Skin of body (tissue), 1 donor: ENCODE measurements at regions not wholly inside any gene's neighbourhood (a gene's known extent, or its start where the extent isn't known, plus 50 kb on each side); places are given as distances from the start of the nearest gene placed in this dataset.

Experiments
- DNase-seq: peaks from one replicate; lab custom pipeline; 2025; lab: John Stamatoyannopoulos, UW

DNA sequence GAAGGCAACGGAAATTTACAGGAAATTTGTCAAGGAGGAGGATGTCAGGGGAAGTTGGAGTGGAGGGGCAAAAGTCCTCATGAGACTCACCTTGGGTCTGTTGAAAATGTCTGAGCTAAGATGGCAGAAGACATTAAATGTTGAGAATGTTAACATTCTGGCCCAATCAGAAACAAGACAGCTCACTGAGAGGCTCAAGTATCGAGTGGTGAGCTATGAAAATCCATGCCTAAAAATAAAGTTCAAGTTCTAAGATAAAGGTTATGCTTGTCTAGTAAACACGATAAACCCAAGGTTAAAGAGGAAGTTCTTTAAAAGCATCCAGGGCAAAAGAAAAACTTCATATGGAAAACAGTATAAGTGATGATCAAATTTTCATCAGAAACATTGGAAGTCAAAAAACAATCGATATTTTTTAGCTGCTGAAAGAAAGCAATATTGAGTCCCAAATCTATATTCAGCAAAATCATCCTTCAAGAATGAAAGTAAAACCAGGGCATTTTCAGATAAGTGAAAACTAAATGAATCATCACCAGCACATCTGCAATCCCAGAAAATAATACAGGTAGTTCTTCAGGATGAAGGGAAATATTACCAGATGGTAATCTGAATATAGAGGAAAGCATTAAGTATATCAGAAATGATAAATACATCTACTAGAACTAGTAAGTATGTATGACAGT is 462.4 kb downstream of the TLL1 start:
- no peak for DNase-seq

DNA sequence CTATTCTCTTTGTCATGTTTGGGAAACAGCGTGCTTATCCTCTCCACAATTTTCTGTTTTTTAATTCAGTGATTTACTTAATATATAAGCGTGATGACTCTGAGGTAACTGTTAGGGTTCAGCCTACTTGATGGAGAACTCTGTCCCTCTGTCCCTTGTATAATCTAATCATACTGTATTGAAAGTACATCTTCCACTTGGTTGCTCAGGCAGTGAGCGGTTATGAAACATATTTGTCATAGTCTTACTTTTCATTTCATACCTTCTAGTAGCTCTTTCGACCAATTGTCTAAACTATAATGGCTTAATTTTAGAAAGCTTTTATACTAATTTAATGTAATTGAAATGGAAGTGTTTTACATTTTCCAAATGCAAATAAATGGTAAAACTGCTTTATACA is 469.0 kb downstream of the TLL1 start:
- no peak for DNase-seq

- DNase-seq = no peak
These were observed 490.2 kb downstream of the TLL1 start for GRCh38 chr4:166363198-166363597.

DNA sequence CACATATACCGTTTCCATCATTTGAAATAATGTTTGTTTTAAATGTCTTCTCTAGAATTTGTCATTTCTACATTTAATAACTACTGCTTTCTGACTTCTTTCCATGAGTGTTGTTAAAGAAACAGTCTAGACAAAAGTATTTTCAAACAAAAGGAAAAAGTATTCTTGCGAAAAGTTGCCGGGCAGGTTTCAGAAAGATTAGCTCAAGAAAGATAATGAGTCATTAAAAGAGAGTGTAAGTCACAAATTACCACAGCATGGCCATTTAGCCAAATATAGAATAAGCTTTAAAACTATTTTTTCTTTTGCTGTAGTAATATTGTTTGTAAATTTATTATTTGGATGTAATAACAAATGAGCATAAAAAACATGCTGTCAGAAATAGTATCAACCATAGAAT is 493.0 kb downstream of the TLL1 start:
- no peak for DNase-seq

GRCh38 chr4:166377578-166377977 is 504.5 kb downstream of the TLL1 start:
- no peak for DNase-seq

DNA sequence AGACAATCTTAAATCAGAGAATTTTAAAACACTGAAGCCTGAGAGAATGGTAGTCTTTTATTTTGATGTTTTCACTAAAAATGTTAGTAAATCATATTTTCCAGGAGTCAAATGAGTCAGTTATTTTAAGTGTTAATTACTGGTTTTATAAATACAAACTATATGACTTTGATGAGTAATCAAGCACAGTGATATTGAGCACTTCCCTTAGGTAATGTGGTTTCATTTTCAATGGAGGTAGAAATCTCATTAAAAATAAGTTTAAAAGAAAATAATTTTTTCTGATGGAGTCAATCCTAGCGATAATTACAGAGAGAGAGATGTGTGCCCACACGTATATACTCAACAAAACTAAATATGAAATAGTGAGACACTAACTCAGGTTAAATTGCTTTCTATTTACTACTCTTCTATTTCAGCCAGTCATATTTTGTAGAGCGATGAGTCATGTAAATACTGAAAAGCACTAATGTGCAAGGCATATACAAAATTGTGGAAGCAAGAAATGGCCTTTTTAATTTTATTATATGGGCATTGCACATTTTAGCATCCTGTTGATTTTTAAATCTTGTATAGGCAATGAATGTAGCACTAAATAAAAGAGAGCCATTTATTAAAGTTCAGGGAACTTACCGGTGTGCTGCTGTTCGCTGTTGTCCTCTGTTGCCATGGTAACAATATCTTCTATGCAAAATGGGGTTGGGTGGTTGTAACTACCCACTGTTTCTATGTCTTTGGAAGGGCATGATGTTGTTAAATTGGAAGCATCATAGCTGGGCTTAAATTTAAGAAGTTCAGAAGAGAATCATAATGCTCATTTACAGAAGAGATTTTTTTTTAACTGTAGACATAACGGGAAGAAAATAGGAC is 513.7 kb downstream of the TLL1 start:
- DNase-seq = no peak

GRCh38 chr4:166391501-166391900 is 518.5 kb downstream of the TLL1 start:
- no peak for DNase-seq

- no peak for DNase-seq
These were observed 526.0 kb downstream of the TLL1 start for GRCh38 chr4:166399021-166399420.

- DNase-seq = no peak
These were observed 527.3 kb downstream of the TLL1 start for GRCh38 chr4:166400270-166400894.

DNA sequence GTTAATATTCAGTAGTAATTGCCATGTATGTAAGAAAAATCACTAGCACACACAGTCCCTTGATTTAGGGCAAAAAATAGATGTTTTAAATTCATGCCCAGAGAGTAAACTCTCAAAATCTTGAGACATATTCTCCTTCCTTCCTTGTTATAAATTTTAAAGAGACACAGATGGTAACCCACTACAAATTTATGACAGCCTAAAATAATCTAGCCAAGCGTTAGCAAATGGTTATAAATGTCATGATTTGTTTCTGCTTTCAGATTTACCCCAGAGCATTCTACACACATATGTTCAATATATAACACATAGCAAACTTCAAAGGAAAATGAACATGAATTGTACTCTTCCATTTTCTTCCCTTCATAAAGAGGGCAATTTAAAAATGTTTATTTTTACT is 540.3 kb downstream of the TLL1 start:
- DNase-seq = peak; percentile 10

GRCh38 chr4:166414431-166414830 is 541.4 kb downstream of the TLL1 start:
- DNase-seq = no peak

- no peak for DNase-seq
These were observed 542.7 kb downstream of the TLL1 start for GRCh38 chr4:166415749-166416148.

DNA sequence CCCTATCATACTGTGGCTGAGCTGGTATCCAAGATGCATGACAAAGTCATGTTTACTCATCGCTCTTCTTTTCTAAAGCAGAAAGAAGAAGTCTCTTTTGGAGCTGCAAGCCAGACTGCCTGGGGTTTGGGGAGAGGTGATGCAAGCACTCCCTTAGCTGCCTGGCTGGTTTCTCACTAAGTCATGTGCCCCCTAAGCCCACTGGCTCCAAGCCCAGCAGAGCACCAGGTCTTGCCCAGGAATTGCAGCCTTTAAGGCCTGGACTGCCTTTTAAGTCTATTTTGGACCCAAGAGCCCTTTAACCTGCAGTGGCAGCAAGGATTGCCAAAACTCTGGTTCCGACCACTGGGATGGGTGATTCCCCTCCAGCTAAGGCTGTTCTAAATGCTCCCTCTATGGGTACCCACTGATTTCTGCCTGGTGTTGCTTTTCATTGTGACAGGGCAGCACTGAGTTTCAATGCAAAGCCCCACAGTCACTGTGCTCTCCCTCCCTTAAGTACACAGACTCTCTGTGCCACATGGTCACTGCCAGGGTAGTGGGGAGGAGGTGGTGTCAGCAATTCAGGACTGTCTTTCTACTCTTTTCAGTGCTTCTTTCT is 548.6 kb downstream of the TLL1 start:
- no peak for DNase-seq

- DNase-seq = no peak
These were observed 549.4 kb downstream of the TLL1 start for GRCh38 chr4:166422475-166422874.

DNA sequence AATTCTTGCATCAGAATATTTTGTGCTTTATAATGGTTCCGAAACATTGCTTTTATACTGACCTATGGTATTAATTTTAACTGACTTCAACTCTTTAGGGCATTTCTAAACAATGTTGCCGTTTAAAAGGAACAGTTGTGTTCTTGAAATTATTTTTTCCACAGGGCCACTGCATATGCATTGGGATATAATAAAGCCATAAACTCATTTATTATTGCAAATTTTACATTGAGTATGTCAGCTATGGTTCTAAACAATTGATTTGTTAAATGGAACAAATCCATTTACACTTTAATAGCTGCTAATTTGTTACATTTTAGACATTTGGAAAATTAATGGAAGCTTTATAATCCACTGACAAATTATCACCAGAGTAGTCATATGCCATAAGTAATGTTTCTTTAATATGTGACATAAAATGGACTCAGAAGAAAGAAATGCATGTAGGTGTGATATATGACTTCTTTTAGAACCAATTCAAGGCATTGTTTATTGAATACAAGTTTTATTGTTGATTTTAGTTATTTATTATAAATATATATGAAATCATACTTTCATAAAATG is 553.3 kb downstream of the TLL1 start:
- DNase-seq = no peak

GRCh38 chr4:166432125-166432524 is 559.1 kb downstream of the TLL1 start:
- DNase-seq = no peak

DNA sequence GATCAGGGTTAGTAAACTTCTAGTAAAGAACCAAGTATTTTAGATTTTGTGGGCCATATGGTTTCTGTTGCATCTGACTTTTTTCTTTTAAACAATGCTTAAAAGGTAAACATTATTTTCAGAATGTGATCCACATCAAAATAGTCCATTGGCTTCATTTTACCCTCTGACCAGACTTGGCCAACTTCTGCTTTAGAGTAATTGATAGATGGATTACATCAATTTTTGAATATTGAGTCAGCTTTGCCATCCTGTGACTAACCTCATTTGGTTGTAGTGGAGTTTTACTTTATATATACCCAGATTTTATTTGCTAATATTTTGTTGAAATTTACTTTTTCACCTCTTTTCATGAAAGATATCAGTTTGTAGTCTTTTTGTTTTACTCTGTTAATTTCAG is 559.8 kb downstream of the TLL1 start:
- DNase-seq = no peak

DNA sequence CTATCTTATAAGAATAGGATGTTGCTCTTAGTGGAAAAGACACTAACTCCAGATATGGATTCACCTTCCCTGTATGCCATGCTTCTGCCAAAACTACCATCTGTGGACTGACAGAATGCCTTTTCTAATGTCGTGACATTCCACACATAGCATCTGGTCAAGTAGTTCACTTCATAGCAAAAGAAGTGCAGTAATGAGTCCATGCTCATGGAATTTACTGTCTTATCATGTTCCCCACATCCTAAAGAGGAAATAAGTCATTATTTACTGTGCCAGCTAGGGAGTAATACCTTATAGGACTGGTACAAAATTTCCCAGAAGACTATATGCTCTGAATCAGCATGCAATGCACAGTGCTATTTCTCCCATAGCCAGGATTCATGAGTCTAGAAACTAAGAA is 562.4 kb downstream of the TLL1 start:
- DNase-seq = no peak

DNA sequence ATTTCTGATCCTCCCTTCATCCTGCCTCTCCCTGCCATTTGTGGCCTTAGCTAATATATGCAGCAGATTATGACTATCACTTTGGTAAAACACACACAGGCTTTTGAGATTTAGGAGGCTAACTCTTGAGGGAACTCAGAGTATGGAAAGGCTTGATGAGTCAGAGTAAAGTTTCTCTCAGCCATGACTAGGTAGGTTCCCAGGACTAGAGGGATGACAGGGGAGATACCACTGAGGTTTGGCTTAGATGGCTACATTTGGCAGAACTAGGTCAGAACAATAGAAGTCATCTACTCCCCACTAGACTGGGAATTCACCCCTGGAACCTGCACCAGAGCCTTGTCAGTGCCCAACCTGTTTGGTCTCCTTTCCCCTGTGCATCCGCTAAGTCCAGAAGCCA is 585.7 kb downstream of the TLL1 start:
- no peak for DNase-seq

- no peak for DNase-seq
These were observed 586.6 kb downstream of the TLL1 start for GRCh38 chr4:166459621-166460020.

GRCh38 chr4:166460769-166461550 is 587.9 kb downstream of the TLL1 start:
- no peak for DNase-seq
